CD4-positive, CD25-positive, alpha-beta regulatory T cell (primary cell): ENCODE measurements at regions not wholly inside any gene's neighbourhood (a gene's known extent, or its start where the extent isn't known, plus 50 kb on each side); places are given as distances from the start of the nearest gene placed in this dataset.

Experiments
- ATAC-seq, 2 donors: fragments of 150-1000 bp; cut with Tn5 transposase; one replicate each; pipeline ENCODE4 v1.10.0; 2021; ENCODE audit warnings: low read depth in 2 of 2, moderate number of reproducible peaks in 2 of 2, moderate library complexity in 1 of 2
- DNase-seq, 3 donors: peaks; one replicate each; pipeline versions ENCODE4 v3.0.0 to v3.0.0-alpha.2; 2012 to 2022; ENCODE audit warnings: mixed read lengths in 1 of 3
- H3K27ac ChIP-seq: one replicate; pipeline ENCODE4 v1.7.0; 2013; ENCODE audit warnings: mild to moderate bottlenecking, low read length; ENCODE audit not compliant: insufficient read depth, poor library complexity, severe bottlenecking
- H3K27me3 ChIP-seq: one replicate; pipeline ENCODE4 v1.7.0; 2013; ENCODE audit warnings: low read length; ENCODE audit not compliant: control insufficient read depth, insufficient read depth
- H3K36me3 ChIP-seq: one replicate; pipeline ENCODE4 v1.7.0; 2013; ENCODE audit warnings: mild to moderate bottlenecking, low read length, moderate library complexity; ENCODE audit not compliant: control insufficient read depth, insufficient read depth
- H3K4me1 ChIP-seq: 2 replicates; pipeline ENCODE4 v1.7.0; 2013; ENCODE audit warnings: mild to moderate bottlenecking, low read length; ENCODE audit not compliant: insufficient read depth, control insufficient read depth, poor library complexity, severe bottlenecking
- H3K4me3 ChIP-seq: one replicate; pipeline ENCODE4 v1.7.0; 2013; ENCODE audit warnings: low read depth, mild to moderate bottlenecking, low read length, moderate library complexity
- H3K9me3 ChIP-seq, 2 experiments: 1 replicate in 1 of 2; 2 replicates in 1 of 2; pipeline ENCODE4 v1.7.0; 2013; ENCODE audit warnings: low read length in 2 of 2, mild to moderate bottlenecking in 1 of 2, moderate library complexity in 1 of 2; ENCODE audit not compliant: control insufficient read depth in 2 of 2
- H3K27ac Mint-ChIP-seq, 3 donors: one replicate each; pipeline ENCODE4 v1.8.0; 2020 to 2022; ENCODE audit warnings: mild to moderate bottlenecking in 3 of 3, mixed read lengths in 3 of 3, moderate library complexity in 2 of 3
- H3K27me3 Mint-ChIP-seq: one replicate; pipeline ENCODE4 v1.8.0; 2022; ENCODE audit warnings: mild to moderate bottlenecking, mixed read lengths
- H3K36me3 Mint-ChIP-seq: one replicate; pipeline ENCODE4 v1.8.0; 2020; ENCODE audit warnings: mixed read lengths
- H3K4me1 Mint-ChIP-seq, 4 donors: one replicate each; pipeline ENCODE4 v1.8.0; 2020 to 2022; ENCODE audit warnings: mixed read lengths in 4 of 4, mild to moderate bottlenecking in 1 of 4
- H3K4me3 Mint-ChIP-seq, 4 donors: one replicate each; pipeline ENCODE4 v1.8.0; 2020 to 2022; ENCODE audit warnings: mild to moderate bottlenecking in 4 of 4, mixed read lengths in 4 of 4, moderate library complexity in 3 of 4
- H3K9me3 Mint-ChIP-seq, 7 donors: one replicate each; pipeline ENCODE4 v1.8.0; 2020 to 2022; ENCODE audit warnings: mixed read lengths in 7 of 7, mild to moderate bottlenecking in 3 of 7, moderate library complexity in 2 of 7

DNA sequence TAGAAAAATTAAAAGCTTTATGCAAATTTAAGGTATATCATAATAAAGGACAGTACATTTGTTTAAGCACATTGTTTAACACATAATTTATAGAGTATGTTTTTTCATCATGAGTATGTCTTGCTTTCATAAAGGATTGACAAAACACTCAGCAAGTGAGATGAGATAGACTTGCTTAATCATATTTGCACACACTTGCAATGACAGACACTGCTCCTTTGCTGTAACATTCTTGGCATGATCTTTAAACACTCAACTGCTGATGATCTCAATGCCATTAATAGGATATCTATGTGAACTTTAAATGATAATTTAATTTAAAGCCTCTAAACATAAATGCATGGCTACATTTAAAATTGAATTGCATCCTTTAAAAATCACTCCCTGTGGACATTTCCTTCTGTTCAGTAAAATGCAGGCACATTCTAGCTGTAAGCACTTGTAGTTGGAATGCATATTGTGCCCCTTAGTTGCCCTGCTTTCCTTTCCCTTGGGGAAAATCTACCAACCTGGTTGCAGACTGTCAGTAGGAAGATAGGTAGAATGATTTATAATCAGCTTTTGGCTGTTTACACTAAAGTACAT lies 979.0 kb downstream of the TMTC2 start:
- Mint-ChIP-seq H3K27me3 (no peaks in the 10 kb centered on the region), H3K9me3 (peaks cover 0 to 7% (median 1%) of the 10 kb centered on the region in 7 donors), H3K27ac (no peak overlapping the region), H3K4me1 (no peaks in the 10 kb centered on the region), H3K4me3 (no peak overlapping the region), H3K36me3 (no peaks in the 10 kb centered on the region)
- Histone ChIP-seq H3K4me3 (no peak overlapping the region), H3K27ac (no peak overlapping the region), H3K4me1 (no peaks in the 10 kb centered on the region), H3K36me3 (no peaks in the 10 kb centered on the region), H3K9me3 (peaks cover 0 to 2% of the 10 kb centered on the region in 2 experiments), H3K27me3 (no peaks in the 10 kb centered on the region)
- no peak for DNase-seq
- ATAC-seq: no peak

DNA sequence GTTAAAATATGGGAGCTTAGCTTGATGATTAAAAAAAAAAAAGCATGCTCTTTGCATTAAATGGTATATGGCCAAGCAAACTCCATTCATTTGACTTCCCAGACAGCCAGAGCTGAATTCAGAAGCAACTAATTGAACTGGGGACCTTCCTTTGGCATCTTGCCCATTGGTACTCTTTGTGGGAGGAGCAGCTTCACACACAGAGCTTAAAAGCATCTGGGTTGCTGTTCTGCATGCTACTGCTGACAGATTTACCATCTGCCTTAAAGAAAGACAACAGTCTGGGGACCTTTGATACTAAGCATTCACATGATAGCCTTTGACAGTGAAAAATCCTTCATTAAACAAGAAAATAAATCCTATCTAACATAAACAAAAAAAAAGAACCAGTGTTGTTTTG lies 977.9 kb downstream of the TMTC2 start:
- peaks cover 0 to 2% of the 10 kb centered on the region in 2 experiments for H3K9me3 ChIP-seq
- no peaks in the 10 kb centered on the region for H3K27me3 Mint-ChIP-seq
- ATAC-seq (no peak), DNase-seq (no peak)
- H3K27me3 ChIP-seq: no peaks in the 10 kb centered on the region
- no peak overlapping the region for H3K4me3 ChIP-seq
- H3K36me3 Mint-ChIP-seq: no peaks in the 10 kb centered on the region
- no peak overlapping the region for H3K27ac Mint-ChIP-seq
- H3K4me3 Mint-ChIP-seq: no peak overlapping the region
- no peaks in the 10 kb centered on the region for H3K4me1 ChIP-seq
- no peaks in the 10 kb centered on the region for H3K4me1 Mint-ChIP-seq
- no peak overlapping the region for H3K27ac ChIP-seq
- peaks cover 0 to 3% (median 0%) of the 10 kb centered on the region in 7 donors for H3K9me3 Mint-ChIP-seq
- no peaks in the 10 kb centered on the region for H3K36me3 ChIP-seq

GRCh38 chr12:83660727-83661358 lies 974.1 kb downstream of the TMTC2 start:
- Mint-ChIP-seq H3K9me3 (peaks cover 0 to 4% (median 2%) of the 10 kb centered on the region in 7 donors), H3K36me3 (no peaks in the 10 kb centered on the region), H3K27me3 (no peaks in the 10 kb centered on the region), H3K27ac (no peak overlapping the region), H3K4me3 (no peak overlapping the region), H3K4me1 (no peaks in the 10 kb centered on the region)
- Histone ChIP-seq H3K9me3 (peaks cover 0 to 2% of the 10 kb centered on the region in 2 experiments), H3K27me3 (no peaks in the 10 kb centered on the region), H3K4me3 (no peak overlapping the region), H3K4me1 (no peaks in the 10 kb centered on the region), H3K36me3 (no peaks in the 10 kb centered on the region), H3K27ac (no peak overlapping the region)
- DNase-seq (no peak), ATAC-seq (no peak)

- H3K4me3 Mint-ChIP-seq: no peak overlapping the region
- H3K4me3 ChIP-seq: no peak overlapping the region
- H3K36me3 Mint-ChIP-seq: no peaks in the 10 kb centered on the region
Measured at GRCh38 chr12:83659321-83659720, 972.6 kb downstream of the TMTC2 start.

GRCh38 chr12:83656004-83656403 lies 969.3 kb downstream of the TMTC2 start:
- H3K4me1 ChIP-seq: no peaks in the 10 kb centered on the region
- Mint-ChIP-seq H3K27ac (no peak overlapping the region), H3K27me3 (no peaks in the 10 kb centered on the region), H3K36me3 (no peaks in the 10 kb centered on the region), H3K4me3 (no peak overlapping the region), H3K4me1 (no peaks in the 10 kb centered on the region), H3K9me3 (peaks cover 1 to 17% (median 11%) of the 10 kb centered on the region in 7 donors)
- H3K9me3 ChIP-seq: peaks cover 0 to 2% of the 10 kb centered on the region in 2 experiments
- no peaks in the 10 kb centered on the region for H3K27me3 ChIP-seq
- ATAC-seq (no peak), DNase-seq (no peak)
- no peak overlapping the region for H3K27ac ChIP-seq
- H3K36me3 ChIP-seq: no peaks in the 10 kb centered on the region
- no peak overlapping the region for H3K4me3 ChIP-seq

More at GRCh38 chr12:83659321-83659720, 972.6 kb downstream of the TMTC2 start:
- Histone ChIP-seq H3K36me3 (no peaks in the 10 kb centered on the region), H3K27me3 (no peaks in the 10 kb centered on the region), H3K9me3 (peaks cover 0 to 2% of the 10 kb centered on the region in 2 experiments), H3K4me1 (no peaks in the 10 kb centered on the region), H3K27ac (no peak overlapping the region)
- H3K27ac Mint-ChIP-seq: no peak overlapping the region
- ATAC-seq (no peak), DNase-seq (no peak)
- H3K4me1 Mint-ChIP-seq: no peaks in the 10 kb centered on the region
- H3K9me3 Mint-ChIP-seq: peaks cover 0 to 4% (median 2%) of the 10 kb centered on the region in 7 donors
- no peaks in the 10 kb centered on the region for H3K27me3 Mint-ChIP-seq

- H3K4me3 Mint-ChIP-seq: no peak overlapping the region
- H3K4me1 Mint-ChIP-seq: peaks cover 0 to 4% (median 0%) of the 10 kb centered on the region in 4 donors
- no peak overlapping the region for H3K4me3 ChIP-seq
- no peaks in the 10 kb centered on the region for H3K27me3 Mint-ChIP-seq
- H3K36me3 ChIP-seq: no peaks in the 10 kb centered on the region
- DNase-seq (no peak), ATAC-seq (no peak)
- no peaks in the 10 kb centered on the region for H3K4me1 ChIP-seq
- no peaks in the 10 kb centered on the region for H3K36me3 Mint-ChIP-seq
- no peak overlapping the region for H3K27ac ChIP-seq
- H3K27ac Mint-ChIP-seq: no peak overlapping the region
- H3K27me3 ChIP-seq: no peaks in the 10 kb centered on the region
- H3K9me3 Mint-ChIP-seq: peaks cover 0 to 18% (median 2%) of the 10 kb centered on the region in 7 donors
- no peaks in the 10 kb centered on the region for H3K9me3 ChIP-seq
Measured at GRCh38 chr12:83642205-83642604, 955.5 kb downstream of the TMTC2 start.

DNA sequence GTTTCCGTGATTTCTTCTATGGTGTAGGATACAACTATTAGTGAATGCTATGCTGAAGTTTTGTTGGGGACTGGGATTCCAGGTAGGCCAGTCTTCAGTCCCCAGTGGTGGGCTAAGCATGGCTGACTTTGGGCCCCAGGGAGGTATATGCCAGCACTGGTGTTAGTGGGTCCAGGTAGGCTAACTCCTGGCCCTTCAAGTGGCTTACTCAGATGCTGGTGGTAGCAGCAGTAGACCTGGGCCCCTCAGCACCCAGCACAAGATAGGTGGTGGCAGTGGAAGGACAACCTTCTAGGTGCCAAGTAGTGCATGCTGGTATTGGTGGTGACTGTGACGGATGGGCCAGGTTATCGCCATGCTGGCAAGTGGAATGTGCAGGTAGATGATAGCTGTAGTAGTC lies 955.1 kb downstream of the TMTC2 start:
- no peaks in the 10 kb centered on the region for H3K9me3 ChIP-seq
- no peak for ATAC-seq
- H3K27ac Mint-ChIP-seq: no peak overlapping the region
- no peaks in the 10 kb centered on the region for H3K4me1 ChIP-seq
- H3K9me3 Mint-ChIP-seq: peaks cover 0 to 18% (median 2%) of the 10 kb centered on the region in 7 donors
- no peaks in the 10 kb centered on the region for H3K27me3 Mint-ChIP-seq
- H3K4me1 Mint-ChIP-seq: peaks cover 0 to 4% (median 0%) of the 10 kb centered on the region in 4 donors
- H3K4me3 Mint-ChIP-seq: no peak overlapping the region
- no peak overlapping the region for H3K27ac ChIP-seq
- H3K27me3 ChIP-seq: no peaks in the 10 kb centered on the region
- no peaks in the 10 kb centered on the region for H3K36me3 Mint-ChIP-seq
- DNase-seq: no peak
- H3K4me3 ChIP-seq: no peak overlapping the region
- no peaks in the 10 kb centered on the region for H3K36me3 ChIP-seq

- H3K4me3 ChIP-seq: no peak overlapping the region
- Mint-ChIP-seq H3K4me3 (no peak overlapping the region), H3K36me3 (no peaks in the 10 kb centered on the region), H3K4me1 (peaks cover 0 to 4% (median 0%) of the 10 kb centered on the region in 4 donors), H3K27me3 (no peaks in the 10 kb centered on the region), H3K9me3 (peaks cover 0 to 9% (median 0%) of the 10 kb centered on the region in 7 donors), H3K27ac (no peak overlapping the region)
- ATAC-seq: no peak
- H3K27ac ChIP-seq: no peak overlapping the region
- H3K36me3 ChIP-seq: no peaks in the 10 kb centered on the region
- no peaks in the 10 kb centered on the region for H3K9me3 ChIP-seq
- no peak for DNase-seq
- H3K4me1 ChIP-seq: no peaks in the 10 kb centered on the region
- H3K27me3 ChIP-seq: no peaks in the 10 kb centered on the region
Measured at GRCh38 chr12:83634726-83635267, 948.1 kb downstream of the TMTC2 start.
